ENCODE measurements at regions not wholly inside any gene's neighbourhood (a gene's known extent, or its start where the extent isn't known, plus 50 kb on each side); places are given as distances from the start of the nearest gene placed in this dataset.

DNA sequence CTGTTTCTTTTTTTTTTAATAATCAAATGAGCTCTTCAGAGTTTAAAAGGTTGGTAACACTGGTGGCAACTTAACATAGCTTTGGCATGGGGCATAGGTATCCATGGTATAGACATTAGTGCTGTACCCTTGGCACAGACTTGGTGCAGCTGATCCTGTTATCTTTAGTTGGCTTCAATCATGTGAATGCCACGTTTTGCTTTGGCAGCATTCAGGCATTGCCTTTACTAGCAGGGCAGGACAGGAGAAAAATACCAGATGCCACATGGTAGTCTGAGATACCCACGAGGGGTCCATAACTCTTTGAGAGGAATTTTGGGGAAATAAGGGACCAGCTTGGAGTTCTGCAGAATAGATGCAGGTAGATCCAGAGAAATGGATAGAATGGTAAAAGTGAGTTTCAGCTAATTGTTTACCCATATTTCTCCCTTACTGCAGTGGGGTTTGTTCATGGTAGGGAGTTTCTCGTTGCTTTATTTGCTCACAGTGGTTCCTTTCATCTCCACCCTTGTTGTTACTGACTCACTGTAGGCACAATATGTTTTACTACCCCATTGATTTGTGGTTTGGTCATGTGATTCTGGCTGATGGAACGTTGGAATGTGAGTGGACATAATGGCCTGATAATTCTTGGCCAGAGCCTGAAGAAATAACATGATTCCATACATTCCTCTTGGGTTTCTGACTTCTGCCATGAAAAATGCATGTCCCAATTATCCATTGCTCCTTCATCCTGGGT is 342.7 kb downstream of the GLUD2 start:
- no TSS peak for BruUV-seq (replicated peaks)
- CTCF ChIA-PET: no interaction called here

DNA sequence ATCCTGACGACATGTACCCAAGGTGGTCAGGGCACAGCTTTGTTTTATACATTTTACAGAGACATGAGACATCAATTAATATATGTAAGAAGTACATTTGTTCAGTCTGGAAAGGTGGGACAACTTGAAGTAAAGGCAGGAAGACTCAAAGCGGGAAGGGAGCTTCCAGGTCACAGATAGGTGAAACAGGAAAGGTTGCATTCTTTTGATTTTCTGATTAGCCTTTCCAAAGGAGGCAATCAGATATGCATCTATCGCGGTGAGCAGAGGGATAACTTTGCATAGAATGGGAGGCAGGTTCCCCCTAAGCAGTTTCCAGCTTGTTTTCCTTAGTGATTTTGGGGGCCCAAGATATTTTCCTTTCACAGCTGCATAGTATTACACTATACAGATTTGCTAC is 358.4 kb downstream of the GLUD2 start:
- ATAC-seq (no peak), DNase-seq (ENCODE audit: low read depth, low spot score) (no peak)
- Histone ChIP-seq H3K27me3 (ENCODE audit: control insufficient read depth, insufficient read depth, low read length) (no peaks in the 10 kb centered on the region), H3K36me3 (ENCODE audit: control insufficient read depth, insufficient read depth, low read length) (no peaks in the 10 kb centered on the region), H3K27ac (ENCODE audit: low read length) (no peak overlapping the region), H3K9me3 (ENCODE audit: control insufficient read depth, insufficient read depth, low read depth, low read length) (no peaks in the 10 kb centered on the region), H3K4me1 (ENCODE audit: control insufficient read depth, insufficient read depth, low read length) (no peaks in the 10 kb centered on the region), H3K4me3 (ENCODE audit: low read depth in 2 of 2, low read length in 2 of 2) (no peak overlapping the region)
- in situ Hi-C loops (cut with HindIII; ENCODE audit: low pct_unique_long_range_greater_than_20kb, low sequenced_read_pairs) (no loop called here), intact Hi-C loops (cut with micrococcal nuclease; ENCODE audit: unreplicated experiment) (no loop called here)
- ChIA-PET CTCF (no interaction called here), POLR2A (no interaction called here)
- BruUV-seq (replicated peaks): no TSS peak
- TF ChIP-seq TCF7L2 (IDR thresholded peaks at IDR 0.05; ENCODE audit: low read depth, low read length) (no peak), SIN3A (IDR thresholded peaks at IDR 0.05; ENCODE audit: borderline replicate concordance, insufficient read depth, low read depth, low read length) (no peak), POLR2AphosphoS5 (IDR thresholded peaks at IDR 0.05; ENCODE audit: low read depth, low read length) (no peak)
- TF ChIP-seq, protein P1, sequence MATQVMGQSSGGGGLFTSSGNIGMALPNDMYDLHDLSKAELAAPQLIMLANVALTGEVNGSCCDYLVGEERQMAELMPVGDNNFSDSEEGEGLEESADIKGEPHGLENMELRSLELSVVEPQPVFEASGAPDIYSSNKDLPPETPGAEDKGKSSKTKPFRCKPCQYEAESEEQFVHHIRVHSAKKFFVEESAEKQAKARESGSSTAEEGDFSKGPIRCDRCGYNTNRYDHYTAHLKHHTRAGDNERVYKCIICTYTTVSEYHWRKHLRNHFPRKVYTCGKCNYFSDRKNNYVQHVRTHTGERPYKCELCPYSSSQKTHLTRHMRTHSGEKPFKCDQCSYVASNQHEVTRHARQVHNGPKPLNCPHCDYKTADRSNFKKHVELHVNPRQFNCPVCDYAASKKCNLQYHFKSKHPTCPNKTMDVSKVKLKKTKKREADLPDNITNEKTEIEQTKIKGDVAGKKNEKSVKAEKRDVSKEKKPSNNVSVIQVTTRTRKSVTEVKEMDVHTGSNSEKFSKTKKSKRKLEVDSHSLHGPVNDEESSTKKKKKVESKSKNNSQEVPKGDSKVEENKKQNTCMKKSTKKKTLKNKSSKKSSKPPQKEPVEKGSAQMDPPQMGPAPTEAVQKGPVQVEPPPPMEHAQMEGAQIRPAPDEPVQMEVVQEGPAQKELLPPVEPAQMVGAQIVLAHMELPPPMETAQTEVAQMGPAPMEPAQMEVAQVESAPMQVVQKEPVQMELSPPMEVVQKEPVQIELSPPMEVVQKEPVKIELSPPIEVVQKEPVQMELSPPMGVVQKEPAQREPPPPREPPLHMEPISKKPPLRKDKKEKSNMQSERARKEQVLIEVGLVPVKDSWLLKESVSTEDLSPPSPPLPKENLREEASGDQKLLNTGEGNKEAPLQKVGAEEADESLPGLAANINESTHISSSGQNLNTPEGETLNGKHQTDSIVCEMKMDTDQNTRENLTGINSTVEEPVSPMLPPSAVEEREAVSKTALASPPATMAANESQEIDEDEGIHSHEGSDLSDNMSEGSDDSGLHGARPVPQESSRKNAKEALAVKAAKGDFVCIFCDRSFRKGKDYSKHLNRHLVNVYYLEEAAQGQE (IDR thresholded peaks at IDR 0.05; ENCODE audit: insufficient read depth in 1 of 2, low read depth in 2 of 2, low read length in 1 of 2): no peak
- TF ChIP-seq, protein P2, sequence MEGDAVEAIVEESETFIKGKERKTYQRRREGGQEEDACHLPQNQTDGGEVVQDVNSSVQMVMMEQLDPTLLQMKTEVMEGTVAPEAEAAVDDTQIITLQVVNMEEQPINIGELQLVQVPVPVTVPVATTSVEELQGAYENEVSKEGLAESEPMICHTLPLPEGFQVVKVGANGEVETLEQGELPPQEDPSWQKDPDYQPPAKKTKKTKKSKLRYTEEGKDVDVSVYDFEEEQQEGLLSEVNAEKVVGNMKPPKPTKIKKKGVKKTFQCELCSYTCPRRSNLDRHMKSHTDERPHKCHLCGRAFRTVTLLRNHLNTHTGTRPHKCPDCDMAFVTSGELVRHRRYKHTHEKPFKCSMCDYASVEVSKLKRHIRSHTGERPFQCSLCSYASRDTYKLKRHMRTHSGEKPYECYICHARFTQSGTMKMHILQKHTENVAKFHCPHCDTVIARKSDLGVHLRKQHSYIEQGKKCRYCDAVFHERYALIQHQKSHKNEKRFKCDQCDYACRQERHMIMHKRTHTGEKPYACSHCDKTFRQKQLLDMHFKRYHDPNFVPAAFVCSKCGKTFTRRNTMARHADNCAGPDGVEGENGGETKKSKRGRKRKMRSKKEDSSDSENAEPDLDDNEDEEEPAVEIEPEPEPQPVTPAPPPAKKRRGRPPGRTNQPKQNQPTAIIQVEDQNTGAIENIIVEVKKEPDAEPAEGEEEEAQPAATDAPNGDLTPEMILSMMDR (IDR thresholded peaks at IDR 0.05): no peak

More for the DNA sequence above, 342.7 kb downstream of the GLUD2 start:
- no peaks in the 10 kb centered on the region for H3K27me3 ChIP-seq (ENCODE audit: control insufficient read depth, insufficient read depth, low read length)
- no peaks in the 10 kb centered on the region for H3K36me3 ChIP-seq (ENCODE audit: control insufficient read depth, insufficient read depth, low read length)
- no peaks in the 10 kb centered on the region for H3K9me3 ChIP-seq (ENCODE audit: control insufficient read depth, insufficient read depth, low read depth, low read length)
- intact Hi-C loops (cut with micrococcal nuclease; ENCODE audit: unreplicated experiment) (no loop called here), in situ Hi-C loops (cut with HindIII; ENCODE audit: low pct_unique_long_range_greater_than_20kb, low sequenced_read_pairs) (no loop called here)
- POLR2A ChIA-PET: interaction anchor here (0.6 kb wide), 1 partner anchor 45 kb away, joined by 5 read pairs; no protein-coding TSS in a partner anchor
- peak; percentile 2 for DNase-seq (ENCODE audit: low read depth, low spot score)
- ATAC-seq: no peak
- no peak overlapping the region for H3K27ac ChIP-seq (ENCODE audit: low read length)
- H3K4me1 ChIP-seq (ENCODE audit: control insufficient read depth, insufficient read depth, low read length): no peaks in the 10 kb centered on the region
- TF ChIP-seq TCF7L2 (IDR thresholded peaks at IDR 0.05; ENCODE audit: low read depth, low read length): no peak
- TF ChIP-seq, protein P1 (IDR thresholded peaks at IDR 0.05; ENCODE audit: insufficient read depth in 1 of 2, low read depth in 2 of 2, low read length in 1 of 2): no peak
- TF ChIP-seq, protein P2 (IDR thresholded peaks at IDR 0.05): no peak
- TF ChIP-seq SIN3A (IDR thresholded peaks at IDR 0.05; ENCODE audit: borderline replicate concordance, insufficient read depth, low read depth, low read length): no peak
- TF ChIP-seq POLR2AphosphoS5 (IDR thresholded peaks at IDR 0.05; ENCODE audit: low read depth, low read length): no peak
- no peak overlapping the region for H3K4me3 ChIP-seq (ENCODE audit: low read depth in 2 of 2, low read length in 2 of 2)

Measured in Panc1 (cell line).